ENCODE measurements at regions not wholly inside any gene's neighbourhood (a gene's known extent, or its start where the extent isn't known, plus 50 kb on each side); places are given as distances from the start of the nearest gene placed in this dataset.
A peak's percentile ranks its signal among the peaks of the same experiment; 100 is the strongest.

DNA sequence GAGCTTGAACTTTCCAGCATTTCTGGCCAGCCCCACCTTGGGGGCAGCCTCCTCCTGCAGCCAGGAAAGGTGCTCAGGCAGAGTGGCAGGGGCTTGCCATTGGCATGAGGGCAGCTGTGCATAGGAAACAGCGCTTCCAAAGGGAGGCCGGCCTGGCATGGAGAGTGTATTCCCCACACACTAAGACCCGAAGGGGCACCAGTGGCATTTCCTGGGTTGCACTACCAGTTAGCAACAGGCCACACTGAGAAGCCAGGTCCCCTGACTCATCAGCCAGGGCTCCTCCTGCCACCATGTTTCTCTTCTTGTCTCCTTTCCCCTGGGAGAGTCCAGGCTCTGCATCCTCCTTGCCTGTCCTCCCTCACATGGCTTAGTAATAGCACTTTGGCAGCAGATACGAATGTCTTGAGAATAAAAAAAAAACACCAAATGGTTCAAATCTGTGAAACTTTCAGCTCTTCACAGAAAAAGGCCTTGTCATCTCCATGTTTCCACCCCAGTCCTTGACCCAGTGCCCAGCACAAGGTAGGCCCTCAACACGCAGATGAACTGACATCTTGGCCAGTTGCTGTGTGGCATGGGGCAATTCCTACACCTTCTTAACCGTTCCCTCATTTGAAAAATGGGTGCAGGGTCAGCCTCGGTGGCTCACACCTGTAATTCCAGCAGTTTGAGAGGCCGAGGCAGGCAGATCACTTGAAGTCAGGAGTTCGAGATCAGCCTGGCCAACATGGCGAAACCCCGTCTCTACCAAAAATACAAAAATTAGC is 180.4 kb downstream of the SMAD6 start:
- H3K27me3 ChIP-seq = no peaks in the 10 kb centered on the region

DNA sequence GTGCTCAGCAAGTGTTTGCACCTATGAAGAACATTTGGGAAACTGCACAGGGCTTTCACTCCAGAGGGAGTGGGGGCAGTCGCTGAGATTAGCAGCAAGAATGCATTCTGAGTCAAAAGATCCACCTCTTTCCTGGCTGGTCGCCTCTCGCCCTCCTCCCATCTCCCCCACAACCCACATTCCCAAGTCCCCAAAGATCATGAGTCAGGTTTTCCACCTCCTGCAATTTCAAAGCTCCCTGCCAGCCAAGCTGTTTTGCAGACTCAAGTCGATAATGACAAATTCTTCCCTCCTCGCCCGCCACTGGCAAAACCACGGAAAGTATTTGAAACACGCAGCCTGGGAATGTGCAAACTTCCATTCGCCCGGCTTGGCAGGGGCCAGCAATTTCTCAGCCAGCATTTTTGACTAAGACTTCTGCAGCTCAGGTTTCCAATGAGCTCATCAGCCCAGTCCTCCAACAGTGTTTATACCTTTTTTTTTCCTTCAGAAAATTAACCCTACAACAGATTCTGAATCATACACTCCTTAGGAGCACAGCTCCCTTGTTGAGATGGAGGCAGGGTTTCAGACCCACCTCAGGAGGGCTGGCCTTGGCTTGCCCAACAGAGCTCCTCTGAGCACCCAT is 181.4 kb downstream of the SMAD6 start:
- H3K27me3 ChIP-seq = no peaks in the 10 kb centered on the region
- H3K36me3 ChIP-seq = no peaks in the 10 kb centered on the region
- no peak overlapping the region for H3K4me3 ChIP-seq
- TF ChIP-seq, protein P1, sequence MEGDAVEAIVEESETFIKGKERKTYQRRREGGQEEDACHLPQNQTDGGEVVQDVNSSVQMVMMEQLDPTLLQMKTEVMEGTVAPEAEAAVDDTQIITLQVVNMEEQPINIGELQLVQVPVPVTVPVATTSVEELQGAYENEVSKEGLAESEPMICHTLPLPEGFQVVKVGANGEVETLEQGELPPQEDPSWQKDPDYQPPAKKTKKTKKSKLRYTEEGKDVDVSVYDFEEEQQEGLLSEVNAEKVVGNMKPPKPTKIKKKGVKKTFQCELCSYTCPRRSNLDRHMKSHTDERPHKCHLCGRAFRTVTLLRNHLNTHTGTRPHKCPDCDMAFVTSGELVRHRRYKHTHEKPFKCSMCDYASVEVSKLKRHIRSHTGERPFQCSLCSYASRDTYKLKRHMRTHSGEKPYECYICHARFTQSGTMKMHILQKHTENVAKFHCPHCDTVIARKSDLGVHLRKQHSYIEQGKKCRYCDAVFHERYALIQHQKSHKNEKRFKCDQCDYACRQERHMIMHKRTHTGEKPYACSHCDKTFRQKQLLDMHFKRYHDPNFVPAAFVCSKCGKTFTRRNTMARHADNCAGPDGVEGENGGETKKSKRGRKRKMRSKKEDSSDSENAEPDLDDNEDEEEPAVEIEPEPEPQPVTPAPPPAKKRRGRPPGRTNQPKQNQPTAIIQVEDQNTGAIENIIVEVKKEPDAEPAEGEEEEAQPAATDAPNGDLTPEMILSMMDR (IDR thresholded peaks at IDR 0.05) = no peak
- peak overlapping the region; percentile 68 to 84 for H3K27ac ChIP-seq
- peak; percentile 99 for DNase-seq (ENCODE audit: low spot score)
- H3K4me1 ChIP-seq = peaks cover 0 to 59% of the 10 kb centered on the region in 2 donors
- no peaks in the 10 kb centered on the region for H3K9me3 ChIP-seq

More for the DNA sequence above, 180.4 kb downstream of the SMAD6 start:
- Histone ChIP-seq H3K36me3 (no peaks in the 10 kb centered on the region), H3K27ac (peak overlapping the region; percentile 19 to 84), H3K4me1 (peaks cover 0 to 69% of the 10 kb centered on the region in 2 donors), H3K9me3 (no peaks in the 10 kb centered on the region), H3K4me3 (no peak overlapping the region)
- DNase-seq (ENCODE audit: low spot score) = peak; percentile 58
- TF ChIP-seq, protein P1 (IDR thresholded peaks at IDR 0.05) = no peak

DNA sequence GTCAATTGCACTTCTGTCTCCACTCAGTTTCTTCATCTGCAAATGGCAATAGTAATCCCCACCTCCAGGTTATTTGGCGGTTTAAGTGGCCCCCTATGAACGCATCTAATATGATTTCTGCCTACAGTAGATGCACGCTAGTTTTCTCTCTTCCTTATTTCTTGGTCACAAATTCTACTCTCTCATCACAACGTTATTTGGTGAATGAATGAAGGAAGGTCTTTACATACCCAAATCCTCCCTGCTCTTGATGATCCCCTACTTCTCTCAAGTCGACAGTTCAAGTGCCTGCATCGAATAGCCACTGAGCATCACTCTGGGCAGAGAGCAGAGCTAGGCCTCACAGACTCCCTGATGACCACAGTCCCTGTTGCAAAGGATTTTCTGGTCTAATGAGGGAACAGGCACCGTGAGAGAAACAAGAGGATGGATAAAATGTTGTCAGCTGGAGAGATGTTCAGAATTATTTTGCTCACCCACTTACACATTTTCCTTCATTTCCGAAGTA is 181.2 kb upstream of the SMAD3 start:
- TF ChIP-seq, protein P1 (IDR thresholded peaks at IDR 0.05) = no peak
- H3K36me3 ChIP-seq = no peaks in the 10 kb centered on the region

DNA sequence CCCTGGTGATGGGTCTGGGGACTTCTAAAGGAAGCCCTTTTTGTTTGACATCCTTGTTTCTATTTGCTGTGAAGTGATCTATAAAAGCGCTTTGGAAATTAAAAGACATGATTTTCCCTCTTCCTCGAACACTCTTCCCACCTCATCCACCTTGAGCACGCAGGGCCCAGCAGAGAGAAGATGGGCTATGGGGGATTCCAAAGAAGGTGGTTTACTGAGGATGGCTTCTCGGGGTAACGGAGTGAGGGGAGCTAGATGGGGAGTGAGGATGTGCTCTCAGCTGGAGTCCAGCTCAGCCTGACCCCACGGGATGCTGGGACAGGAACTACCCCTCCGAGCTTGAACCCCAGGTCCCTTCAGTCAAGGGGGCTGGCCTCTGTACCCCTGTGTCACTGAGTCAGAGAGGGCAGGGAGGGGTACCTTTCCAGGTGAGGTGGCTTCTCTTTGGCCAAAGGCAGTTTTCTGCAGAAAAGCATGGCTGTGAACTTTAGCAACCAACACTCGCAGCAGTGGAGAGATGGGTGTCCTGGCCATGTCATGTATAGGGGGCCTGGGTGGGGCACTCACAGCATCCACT is 180.7 kb upstream of the SMAD3 start:
- TF ChIP-seq, protein P1 (IDR thresholded peaks at IDR 0.05) = no peak
- no peak for DNase-seq (ENCODE audit: low spot score)
- peaks cover 0 to 48% of the 10 kb centered on the region in 2 donors for H3K4me1 ChIP-seq

More for the DNA sequence above, 181.2 kb upstream of the SMAD3 start:
- no peak overlapping the region for H3K4me3 ChIP-seq
- H3K9me3 ChIP-seq = peaks cover 0 to 2% of the 10 kb centered on the region in 2 donors
- no peaks in the 10 kb centered on the region for H3K27me3 ChIP-seq
- peaks cover 0 to 52% of the 10 kb centered on the region in 2 donors for H3K4me1 ChIP-seq
- H3K27ac ChIP-seq = peak overlapping the region in 1 of 2 donors; percentile 84
- no peak for DNase-seq (ENCODE audit: low spot score)

DNA sequence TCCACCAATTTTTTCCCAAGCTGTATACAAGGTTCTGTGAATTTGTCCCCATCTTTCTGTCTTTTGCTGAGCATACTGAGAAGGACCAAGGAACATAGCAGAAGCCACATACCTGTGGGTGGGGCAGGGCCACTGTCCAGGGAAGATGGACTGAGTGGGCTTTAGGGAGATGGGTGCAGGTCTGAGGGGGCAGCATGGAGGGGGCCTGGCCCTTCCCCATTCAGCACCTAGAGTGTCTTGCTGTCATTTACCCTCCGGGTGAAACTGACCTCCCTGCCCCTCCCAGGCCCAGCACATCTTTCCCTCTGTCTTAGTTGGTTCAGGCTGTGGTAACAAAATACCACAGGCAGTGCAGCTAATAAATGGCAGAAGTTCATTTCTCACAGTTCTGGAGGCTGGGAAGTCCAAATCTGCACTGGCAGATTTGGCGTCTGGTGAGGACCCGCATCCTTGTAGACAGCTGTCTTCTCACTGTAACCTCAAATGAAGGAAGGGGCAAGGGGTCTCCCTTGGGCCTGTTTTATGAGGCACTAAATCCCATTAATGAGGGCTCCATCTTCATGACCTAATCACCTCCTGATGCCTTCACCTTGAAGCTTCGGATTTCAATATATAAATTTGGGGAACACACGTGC is 180.0 kb upstream of the SMAD3 start:
- Histone ChIP-seq H3K9me3 (peaks cover 0 to 6% of the 10 kb centered on the region in 2 donors), H3K4me1 (peaks cover 0 to 41% of the 10 kb centered on the region in 2 donors), H3K27ac (no peak overlapping the region), H3K27me3 (no peaks in the 10 kb centered on the region), H3K36me3 (no peaks in the 10 kb centered on the region), H3K4me3 (no peak overlapping the region)
- TF ChIP-seq, protein P1 (IDR thresholded peaks at IDR 0.05) = no peak
- DNase-seq (ENCODE audit: low spot score) = peak; percentile 13

More for the DNA sequence above, 180.7 kb upstream of the SMAD3 start:
- Histone ChIP-seq H3K4me3 (no peak overlapping the region), H3K9me3 (peaks cover 0 to 6% of the 10 kb centered on the region in 2 donors), H3K27ac (no peak overlapping the region), H3K27me3 (no peaks in the 10 kb centered on the region), H3K36me3 (no peaks in the 10 kb centered on the region)
